Ureter (tissue), 1 donor: ENCODE measurements at regions not wholly inside any gene's neighbourhood (a gene's known extent, or its start where the extent isn't known, plus 50 kb on each side); places are given as distances from the start of the nearest gene placed in this dataset.
A peak's percentile ranks its signal among the peaks of the same experiment; 100 is the strongest.

ENCODE experiments used
- DNase-seq: peaks from one replicate; pipeline ENCODE4 v3.0.0-alpha.2; 2020; ENCODE audit warnings: low spot score
- donor health status: DM: yes; HTN: yes; CAD: no.

- peak; percentile 66 for DNase-seq
These were observed 300.0 kb upstream of the TPM1 start for GRCh38 chr15:62742409-62743171.

GRCh38 chr15:62745621-62746225 is 296.8 kb upstream of the TPM1 start:
- no peak for DNase-seq

- DNase-seq, result no peak
These were observed 294.4 kb upstream of the TPM1 start for GRCh38 chr15:62748196-62748595.

- no peak for DNase-seq
These were observed 293.3 kb upstream of the TPM1 start for GRCh38 chr15:62749036-62749815.

- DNase-seq, result no peak
These were observed 292.1 kb upstream of the TPM1 start for GRCh38 chr15:62750471-62750870.

GRCh38 chr15:62752657-62753517 is 289.7 kb upstream of the TPM1 start:
- no peak for DNase-seq

GRCh38 chr15:62753518-62754221 is 288.9 kb upstream of the TPM1 start:
- DNase-seq, result no peak

- no peak for DNase-seq
These were observed 286.1 kb upstream of the TPM1 start for GRCh38 chr15:62756326-62756994.

- no peak for DNase-seq
These were observed 285.6 kb upstream of the TPM1 start for GRCh38 chr15:62756995-62757360.

GRCh38 chr15:62757535-62757934 is 285.0 kb upstream of the TPM1 start:
- no peak for DNase-seq

GRCh38 chr15:62758126-62758951 is 284.2 kb upstream of the TPM1 start:
- DNase-seq, result no peak

- DNase-seq, result no peak
These were observed 283.6 kb upstream of the TPM1 start for GRCh38 chr15:62758952-62759349.

GRCh38 chr15:62760538-62760937 is 282.0 kb upstream of the TPM1 start:
- DNase-seq, result no peak

- DNase-seq, result no peak
These were observed 276.6 kb upstream of the TPM1 start for GRCh38 chr15:62765916-62766315.

- no peak for DNase-seq
These were observed 275.9 kb upstream of the TPM1 start for GRCh38 chr15:62766599-62766998.

- DNase-seq, result no peak
These were observed 272.9 kb upstream of the TPM1 start for GRCh38 chr15:62769604-62770003.

- no peak for DNase-seq
These were observed 272.4 kb upstream of the TPM1 start for GRCh38 chr15:62770111-62770660.

- DNase-seq, result no peak
These were observed 271.8 kb upstream of the TPM1 start for GRCh38 chr15:62770752-62771151.

- DNase-seq, result no peak
These were observed 271.3 kb upstream of the TPM1 start for GRCh38 chr15:62771234-62771633.
